ENCODE measurements at regions not wholly inside any gene's neighbourhood (a gene's known extent, or its start where the extent isn't known, plus 50 kb on each side); places are given as distances from the start of the nearest gene placed in this dataset.

- TF ChIP-seq POLR2A (IDR thresholded peaks at IDR 0.05; ENCODE audit: low read depth, low read length) (no peak), CTCF (IDR thresholded peaks at IDR 0.05; ENCODE audit: extremely low read depth in 1 of 2, insufficient read depth in 1 of 2, low read depth in 1 of 2, low read length in 2 of 2) (no peak), POLR2AphosphoS5 (IDR thresholded peaks at IDR 0.05; ENCODE audit: insufficient read depth, low read depth, low read length) (no peak), EZH2 (IDR thresholded peaks at IDR 0.05; ENCODE audit: borderline replicate concordance, low read depth, low read length, severe bottlenecking) (no peak), MYC (IDR thresholded peaks at IDR 0.05; ENCODE audit: low read depth, low read length) (no peak)
Measured at GRCh38 chr15:39478996-39479395, 101.9 kb upstream of the THBS1 start.

All from endothelial cell of umbilical vein (primary cell).